GM23338 (cell line): ENCODE measurements at regions not wholly inside any gene's neighbourhood (a gene's known extent, or its start where the extent isn't known, plus 50 kb on each side); places are given as distances from the start of the nearest gene placed in this dataset.

Source experiments
- ATAC-seq: fragments of 200-7000 bp; cut with Tn5 transposase; 3 replicates; pipeline ENCODE4 v1.9.1; 2020
- DNase-seq: peaks from one replicate; pipeline ENCODE4 v3.0.0-alpha.2; 2015; ENCODE audit warnings: low spot score
- H2AFZ ChIP-seq: fragments of 200-600 bp; sonication (generic); 2 replicates; pipeline ENCODE4 v1.8.0; 2016; ENCODE audit warnings: antibody characterized with exemption, mild to moderate bottlenecking, moderate library complexity
- H3F3A ChIP-seq: fragments of 200-600 bp; sonication (generic); replicated peaks from 2 replicates; pipeline ENCODE4 v1.8.0; 2017; ENCODE audit warnings: antibody characterized with exemption, mixed run types, low read depth
- H3K27ac ChIP-seq: fragments of 200-600 bp; sonication (generic); 2 replicates; pipeline ENCODE4 v1.6.1; 2016; ENCODE audit warnings: low read depth
- H3K27me3 ChIP-seq: fragments of 200-600 bp; sonication (generic); 2 replicates; pipeline ENCODE4 v1.8.0; 2016; ENCODE audit warnings: mild to moderate bottlenecking, mixed run types, moderate library complexity; ENCODE audit not compliant: insufficient read depth
- H3K36me3 ChIP-seq: fragments of 200-600 bp; sonication (generic); 2 replicates; pipeline ENCODE4 v1.8.0; 2016; ENCODE audit warnings: mild to moderate bottlenecking; ENCODE audit not compliant: insufficient read depth
- H3K4me1 ChIP-seq: fragments of 200-600 bp; sonication (generic); 2 replicates; pipeline ENCODE4 v1.8.0; 2016; ENCODE audit warnings: mild to moderate bottlenecking, moderate library complexity; ENCODE audit not compliant: insufficient read depth
- H3K4me2 ChIP-seq: fragments of 200-600 bp; sonication (generic); 2 replicates; pipeline ENCODE4 v1.7.1; 2017; ENCODE audit warnings: mixed run types
- H3K4me3 ChIP-seq: fragments of 200-600 bp; sonication (generic); 2 replicates; pipeline ENCODE4 v1.6.1; 2016; ENCODE audit warnings: mixed run types
- H3K79me2 ChIP-seq: fragments of 200-600 bp; sonication (generic); replicated peaks from 2 replicates; pipeline ENCODE4 v1.8.0; 2017; ENCODE audit warnings: mild to moderate bottlenecking; ENCODE audit not compliant: insufficient read depth
- H3K9me2 ChIP-seq: fragments of 200-600 bp; sonication (generic); 2 replicates; pipeline ENCODE4 v1.8.0; 2017; ENCODE audit not compliant: insufficient read depth
- H4K20me1 ChIP-seq: fragments of 200-600 bp; sonication (generic); replicated peaks from 2 replicates; pipeline ENCODE4 v1.8.0; 2017; ENCODE audit warnings: mild to moderate bottlenecking; ENCODE audit not compliant: insufficient read depth
- H3K27ac Mint-ChIP-seq: 2 replicates; pipeline ENCODE4 v1.8.0; 2020; ENCODE audit warnings: inconsistent platforms, mild to moderate bottlenecking, moderate library complexity, mixed read lengths
- H3K27me3 Mint-ChIP-seq: 3 replicates; pipeline ENCODE4 v1.8.0; 2022; ENCODE audit warnings: low read depth, mild to moderate bottlenecking, moderate library complexity, mixed read lengths, inconsistent platforms; ENCODE audit not compliant: insufficient read depth, poor library complexity
- H3K36me3 Mint-ChIP-seq: 3 replicates; pipeline ENCODE4 v1.8.0; 2021; ENCODE audit warnings: low read depth, mild to moderate bottlenecking, inconsistent platforms, moderate library complexity, mixed read lengths
- H3K4me1 Mint-ChIP-seq: 3 replicates; pipeline ENCODE4 v1.8.0; 2020; ENCODE audit warnings: mild to moderate bottlenecking, inconsistent platforms, mixed read lengths
- H3K4me3 Mint-ChIP-seq: 3 replicates; pipeline ENCODE4 v1.8.0; 2021; ENCODE audit warnings: moderate library complexity, mild to moderate bottlenecking, inconsistent platforms, mixed read lengths
- H3K9me3 Mint-ChIP-seq: 3 replicates; pipeline ENCODE4 v1.8.0; 2020; ENCODE audit warnings: moderate library complexity, mild to moderate bottlenecking, inconsistent platforms, mixed read lengths
- CREB1 ChIP-seq: fragments of 250-450 bp; sonication (Bioruptor Pico); IDR thresholded peaks from 2 replicates; pipeline ENCODE4 v1.5.0; 2020; ENCODE audit warnings: low read depth, mild to moderate bottlenecking, moderate library complexity
- CTCF ChIP-seq, 2 experiments: fragments of 200-600 bp in 1 of 2; sonication (generic) in 1 of 2; conservative IDR thresholded peaks; 2 replicates each; pipeline versions ENCODE4 v1.5.1 to v1.6.1; 2016 to 2017; ENCODE audit warnings: antibody characterized with exemption in 2 of 2, low read depth in 2 of 2, mild to moderate bottlenecking in 2 of 2, moderate library complexity in 1 of 2
- EZH2 ChIP-seq: fragments of 200-600 bp; sonication (generic); IDR thresholded peaks from one replicate; pipeline ENCODE4 v1.8.0; 2017; ENCODE audit warnings: antibody characterized with exemption, mild to moderate bottlenecking, low read depth; ENCODE audit not compliant: unreplicated experiment
- POLR2AphosphoS5 ChIP-seq: IDR thresholded peaks from 2 replicates; pipeline ENCODE4 v1.6.1; 2016; ENCODE audit warnings: antibody characterized with exemption, low read depth
- REST ChIP-seq: IDR thresholded peaks from one replicate; pipeline ENCODE4 v1.6.1; 2018; ENCODE audit warnings: antibody characterized with exemption; ENCODE audit not compliant: unreplicated experiment
- ZNF114 ChIP-seq: fragments of 250-450 bp; sonication (Bioruptor Pico); IDR thresholded peaks from 2 replicates; pipeline ENCODE4 v1.5.0; 2020; ENCODE audit warnings: mild to moderate bottlenecking, moderate library complexity
- ZNF331 ChIP-seq: fragments of 250-450 bp; sonication (Bioruptor Pico); IDR thresholded peaks from 2 replicates; pipeline ENCODE4 v1.5.0; 2020; ENCODE audit warnings: low read depth, mild to moderate bottlenecking, moderate library complexity
- ZNF462 ChIP-seq: fragments of 250-450 bp; sonication (Bioruptor Pico); IDR thresholded peaks from 2 replicates; pipeline ENCODE4 v1.5.0; 2020; ENCODE audit warnings: mild to moderate bottlenecking, moderate library complexity

GRCh38 chr20:24257171-24257570, 212.3 kb upstream of the SYNDIG1 start (continued):
- TF ChIP-seq ZNF331 (no peak), EZH2 (no peak), REST (no peak), CTCF (conservative IDR thresholded peaks at IDR 0.05; ENCODE audit: low read depth in 2 of 2) (no peak), CREB1 (CRISPR knock-in tag) (no peak), POLR2AphosphoS5 (no peak)

- ATAC-seq: no peak
- Histone ChIP-seq H2AFZ (no peak overlapping the region), H3K4me2 (no peak overlapping the region), H3F3A (no peaks in the 10 kb centered on the region), H3K36me3 (no peaks in the 10 kb centered on the region), H3K27me3 (no peaks in the 10 kb centered on the region), H3K9me2 (no peaks in the 10 kb centered on the region), H3K4me1 (no peaks in the 10 kb centered on the region), H4K20me1 (no peaks in the 10 kb centered on the region), H3K27ac (no peak overlapping the region), H3K79me2 (no peaks in the 10 kb centered on the region), H3K4me3 (no peak overlapping the region)
- Mint-ChIP-seq H3K4me1 (no peaks in the 10 kb centered on the region), H3K9me3 (no peaks in the 10 kb centered on the region), H3K36me3 (no peaks in the 10 kb centered on the region), H3K27me3 (peaks cover 5% of the 10 kb centered on the region), H3K27ac (no peak overlapping the region), H3K4me3 (no peak overlapping the region)
- TF ChIP-seq ZNF114 (CRISPR knock-in tag): no peak
- TF ChIP-seq ZNF462 (CRISPR knock-in tag): no peak
- no peak for DNase-seq
These were observed 213.1 kb upstream of the SYNDIG1 start for GRCh38 chr20:24256307-24256706.
